ENCODE measurements at regions not wholly inside any gene's neighbourhood (a gene's known extent, or its start where the extent isn't known, plus 50 kb on each side); places are given as distances from the start of the nearest gene placed in this dataset.
"Not testable (repeated sequence)": the region's sequence is repeated elsewhere in the genome, so short reads cannot be mapped to it uniquely, and the experiment has no call there.

GRCh38 chr18:60200558-60200957 lies 172.0 kb downstream of the MC4R start:
- DNase-seq, result no peak

- DNase-seq, result no peak
Observed at GRCh38 chr18:60199505-60199904, 173.1 kb downstream of the MC4R start.

GRCh38 chr18:60197671-60198462 lies 174.7 kb downstream of the MC4R start:
- DNase-seq, result no peak

- no peak for DNase-seq
Observed at GRCh38 chr18:60196836-60197606, 175.6 kb downstream of the MC4R start.

GRCh38 chr18:60193780-60194179 lies 178.8 kb downstream of the MC4R start:
- DNase-seq, result no peak

- no peak for DNase-seq
Observed at GRCh38 chr18:60191926-60192325, 180.6 kb downstream of the MC4R start.

- no peak for DNase-seq
Observed at GRCh38 chr18:60189856-60190255, 182.7 kb downstream of the MC4R start.

GRCh38 chr18:60188958-60189357 lies 183.6 kb downstream of the MC4R start:
- no peak for DNase-seq

GRCh38 chr18:60182223-60182622 lies 190.4 kb downstream of the MC4R start:
- DNase-seq, result no peak

- DNase-seq, result no peak
Observed at GRCh38 chr18:60180671-60181070, 191.9 kb downstream of the MC4R start.

- not testable (repeated sequence) for DNase-seq
Observed at GRCh38 chr18:60178224-60178623, 194.4 kb downstream of the MC4R start.

- no peak for DNase-seq
Observed at GRCh38 chr18:60176259-60176658, 196.3 kb downstream of the MC4R start.

GRCh38 chr18:60174832-60175231 lies 197.7 kb downstream of the MC4R start:
- DNase-seq, result no peak

- no peak for DNase-seq
Observed at GRCh38 chr18:60172030-60172429, 200.5 kb downstream of the MC4R start.

- no peak for DNase-seq
Observed at GRCh38 chr18:60163622-60164021, 209.0 kb downstream of the MC4R start.

GRCh38 chr18:60162388-60162787 lies 210.2 kb downstream of the MC4R start:
- no peak for DNase-seq

GRCh38 chr18:60157810-60158209 lies 214.8 kb downstream of the MC4R start:
- no peak for DNase-seq

GRCh38 chr18:60153376-60153775 lies 219.2 kb downstream of the MC4R start:
- DNase-seq, result no peak

GRCh38 chr18:60149316-60149715 lies 223.3 kb downstream of the MC4R start:
- no peak for DNase-seq

- no peak for DNase-seq
Observed at GRCh38 chr18:60147323-60147722, 225.3 kb downstream of the MC4R start.

- DNase-seq, result no peak
Observed at GRCh38 chr18:60146220-60146960, 226.2 kb downstream of the MC4R start.

GRCh38 chr18:60145776-60146175 lies 226.8 kb downstream of the MC4R start:
- DNase-seq, result no peak

GRCh38 chr18:60134806-60135205 lies 235.0 kb downstream of the PMAIP1 start:
- DNase-seq, result no peak

GRCh38 chr18:60130284-60130683 lies 230.5 kb downstream of the PMAIP1 start:
- no peak for DNase-seq

Measured in activated gamma-delta T cell (primary cell).